Activated naive CD4-positive, alpha-beta T cell treated with anti-CD3 and anti-CD28 coated beads, Interleukin-2, amount 50 U/mL, for 72 hours (primary cell): ENCODE measurements at regions not wholly inside any gene's neighbourhood (a gene's known extent, or its start where the extent isn't known, plus 50 kb on each side); places are given as distances from the start of the nearest gene placed in this dataset.
"Not testable (repeated sequence)": the region's sequence is repeated elsewhere in the genome, so short reads cannot be mapped to it uniquely, and the experiment has no call there.

Experiments used
- ATAC-seq, 2 donors: fragments of 150-1000 bp; cut with Tn5 transposase; 2 replicates each; pipeline ENCODE4 v1.10.0; 2021; ENCODE audit warnings: mild to moderate bottlenecking in 2 of 2, moderate library complexity in 2 of 2
- DNase-seq, 2 donors: peaks; one replicate each; pipeline ENCODE4 v3.0.0; 2021 to 2022; ENCODE audit warnings: low spot score in 2 of 2
- H3K27ac Mint-ChIP-seq, 2 donors: one replicate each; pipeline ENCODE4 v1.8.0; 2022; ENCODE audit warnings: mild to moderate bottlenecking in 2 of 2, mixed read lengths in 2 of 2
- H3K36me3 Mint-ChIP-seq, 2 donors: one replicate each; pipeline ENCODE4 v1.8.0; 2022; ENCODE audit warnings: mixed read lengths in 2 of 2
- H3K9me3 Mint-ChIP-seq, 2 donors: one replicate each; pipeline ENCODE4 v1.8.0; 2022; ENCODE audit warnings: mixed read lengths in 2 of 2

DNA sequence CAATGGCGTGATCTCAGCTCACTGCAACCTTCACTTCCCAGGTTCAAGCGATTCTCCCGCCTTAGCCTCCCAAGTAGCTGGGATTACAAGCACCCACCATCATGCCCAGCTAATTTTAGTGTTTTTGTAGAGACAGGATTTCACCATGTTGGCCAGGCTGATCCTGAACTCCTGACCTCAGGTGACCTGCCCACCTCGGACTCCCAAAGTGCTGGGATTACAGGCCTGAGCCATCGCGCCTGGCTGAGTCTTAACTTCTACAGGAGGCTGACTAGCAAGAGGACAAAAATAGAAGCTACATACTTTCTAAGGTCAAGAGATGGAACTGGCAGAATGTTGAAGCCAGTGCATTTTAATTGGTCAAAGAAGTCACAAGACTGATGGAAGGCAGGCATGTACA is 2296.2 kb upstream of the RAG2 start:
- H3K27ac Mint-ChIP-seq, H3K36me3 Mint-ChIP-seq, ATAC-seq, DNase-seq: not testable (repeated sequence)
- peaks cover 17 to 24% of the 10 kb centered on the region in 2 donors for H3K9me3 Mint-ChIP-seq

- DNase-seq (no peak), ATAC-seq (no peak)
- peaks cover 10% of the 10 kb centered on the region in 2 donors for H3K9me3 Mint-ChIP-seq
- no peaks in the 10 kb centered on the region for H3K36me3 Mint-ChIP-seq
- no peak overlapping the region for H3K27ac Mint-ChIP-seq
Measured at GRCh38 chr11:38884145-38884865, 2286.3 kb upstream of the RAG2 start.

- ATAC-seq (no peak), DNase-seq (no peak)
- H3K27ac Mint-ChIP-seq = no peak overlapping the region
- H3K36me3 Mint-ChIP-seq = peaks cover 6 to 22% of the 10 kb centered on the region in 2 donors
- peaks cover 22 to 29% of the 10 kb centered on the region in 2 donors for H3K9me3 Mint-ChIP-seq
Measured at GRCh38 chr11:38867338-38867737, 2269.3 kb upstream of the RAG2 start.

DNA sequence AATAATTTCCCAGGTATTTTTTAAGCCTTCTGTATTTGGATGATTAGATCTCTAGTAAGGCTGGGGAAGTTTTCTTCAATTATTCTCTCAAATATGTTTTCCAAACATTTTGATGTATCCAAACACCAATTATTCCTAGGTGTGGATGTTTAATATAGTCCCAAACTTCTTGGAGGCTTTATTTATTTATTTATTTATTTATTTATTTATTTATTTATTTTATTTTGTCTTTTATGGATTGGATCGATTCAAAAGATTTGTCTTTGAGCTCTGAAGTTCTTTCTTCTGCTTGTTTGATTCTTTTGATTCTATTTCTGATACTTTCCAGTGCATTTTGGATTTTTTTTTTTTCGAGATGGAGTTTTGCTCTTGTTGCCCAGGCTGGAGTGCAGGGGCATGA is 2267.9 kb upstream of the RAG2 start:
- Mint-ChIP-seq H3K9me3 (peaks cover 28 to 37% of the 10 kb centered on the region in 2 donors), H3K27ac (no peak overlapping the region), H3K36me3 (peaks cover 6 to 22% of the 10 kb centered on the region in 2 donors)
- no peak for ATAC-seq
- no peak for DNase-seq

- DNase-seq (no peak), ATAC-seq (no peak)
- H3K9me3 Mint-ChIP-seq = peaks cover 24 to 31% of the 10 kb centered on the region in 2 donors
Measured at GRCh38 chr11:38842991-38843390, 2245.0 kb upstream of the RAG2 start.

GRCh38 chr11:38839071-38839470 is 2241.0 kb upstream of the RAG2 start:
- no peak for DNase-seq
- Mint-ChIP-seq H3K9me3 (peaks cover 14 to 17% of the 10 kb centered on the region in 2 donors), H3K36me3 (no peaks in the 10 kb centered on the region), H3K27ac (no peak overlapping the region)
- ATAC-seq = no peak

More at GRCh38 chr11:38842991-38843390, 2245.0 kb upstream of the RAG2 start:
- no peak overlapping the region for H3K27ac Mint-ChIP-seq
- H3K36me3 Mint-ChIP-seq = no peaks in the 10 kb centered on the region

- DNase-seq = no peak
- no peaks in the 10 kb centered on the region for H3K36me3 Mint-ChIP-seq
- no peak for ATAC-seq
- H3K27ac Mint-ChIP-seq = no peak overlapping the region
- peaks cover 12 to 15% of the 10 kb centered on the region in 2 donors for H3K9me3 Mint-ChIP-seq
Measured at GRCh38 chr11:38835966-38836365, 2237.9 kb upstream of the RAG2 start.

- Mint-ChIP-seq H3K36me3 (peaks cover 12 to 17% of the 10 kb centered on the region in 2 donors), H3K9me3 (peaks cover 40 to 48% of the 10 kb centered on the region in 2 donors), H3K27ac (no peak overlapping the region)
- DNase-seq = no peak
- no peak for ATAC-seq
Measured at GRCh38 chr11:38824573-38824972, 2226.5 kb upstream of the RAG2 start.

- ATAC-seq, DNase-seq, H3K36me3 Mint-ChIP-seq, H3K27ac Mint-ChIP-seq: not testable (repeated sequence)
- H3K9me3 Mint-ChIP-seq = peaks cover 37 to 43% of the 10 kb centered on the region in 2 donors
Measured at GRCh38 chr11:38821786-38822185, 2223.8 kb upstream of the RAG2 start.

DNA sequence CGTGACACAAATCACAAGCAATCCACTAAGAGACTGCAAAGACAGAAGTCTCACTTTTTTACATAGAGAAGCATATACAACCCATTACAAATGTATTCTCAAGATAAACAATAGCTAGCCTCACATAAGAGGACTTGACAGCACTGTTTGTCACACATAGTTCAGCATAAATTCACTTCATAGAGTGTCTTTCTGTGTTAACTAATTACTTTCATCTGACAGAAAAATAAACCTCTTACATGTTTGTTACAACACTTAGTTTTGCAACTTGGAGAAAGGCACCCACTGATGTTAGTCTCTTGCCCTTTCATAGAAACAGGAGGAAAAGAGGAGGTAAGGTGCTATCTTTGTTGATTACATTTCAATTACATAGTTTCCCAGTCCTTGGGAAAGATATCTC is 2221.9 kb upstream of the RAG2 start:
- Mint-ChIP-seq H3K27ac (no peak overlapping the region), H3K36me3 (peaks cover 0 to 6% of the 10 kb centered on the region in 2 donors), H3K9me3 (peaks cover 29 to 34% of the 10 kb centered on the region in 2 donors)
- no peak for ATAC-seq
- DNase-seq = no peak

GRCh38 chr11:38818720-38819119 is 2220.7 kb upstream of the RAG2 start:
- no peaks in the 10 kb centered on the region for H3K36me3 Mint-ChIP-seq
- H3K27ac Mint-ChIP-seq = no peak overlapping the region
- H3K9me3 Mint-ChIP-seq = peaks cover 23 to 25% of the 10 kb centered on the region in 2 donors
- DNase-seq = no peak
- ATAC-seq = no peak

GRCh38 chr11:38814670-38815069 is 2216.6 kb upstream of the RAG2 start:
- H3K27ac Mint-ChIP-seq = no peak overlapping the region
- no peak for ATAC-seq
- no peak for DNase-seq
- peaks cover 0 to 14% of the 10 kb centered on the region in 2 donors for H3K36me3 Mint-ChIP-seq
- peaks cover 27 to 36% of the 10 kb centered on the region in 2 donors for H3K9me3 Mint-ChIP-seq

- H3K36me3 Mint-ChIP-seq = peaks cover 0 to 14% of the 10 kb centered on the region in 2 donors
- ATAC-seq (no peak), DNase-seq (no peak)
- no peak overlapping the region for H3K27ac Mint-ChIP-seq
- peaks cover 23 to 25% of the 10 kb centered on the region in 2 donors for H3K9me3 Mint-ChIP-seq
Measured at GRCh38 chr11:38809521-38809920, 2211.5 kb upstream of the RAG2 start.

DNA sequence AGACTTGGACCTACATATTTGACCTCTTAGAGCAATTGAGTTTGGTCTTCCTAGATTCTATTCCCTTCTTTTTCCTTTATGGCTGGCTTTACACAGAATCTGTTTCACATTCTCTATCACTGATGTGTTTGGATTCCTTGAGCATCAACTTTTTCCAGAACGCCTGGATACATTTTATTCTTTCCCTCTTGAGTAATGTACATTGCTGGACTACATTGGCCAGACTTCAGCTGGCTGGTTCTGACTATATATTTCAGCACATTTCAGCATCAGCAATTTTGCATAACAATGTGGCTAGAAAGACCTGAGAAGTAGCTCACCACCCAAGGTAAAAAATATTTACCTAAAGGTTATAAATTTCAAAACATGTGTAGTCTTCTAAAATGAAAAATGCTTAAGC is 2198.2 kb upstream of the RAG2 start:
- DNase-seq = no peak
- no peak for ATAC-seq
- Mint-ChIP-seq H3K9me3 (peaks cover 5 to 10% of the 10 kb centered on the region in 2 donors), H3K27ac (no peak overlapping the region), H3K36me3 (no peaks in the 10 kb centered on the region)

DNA sequence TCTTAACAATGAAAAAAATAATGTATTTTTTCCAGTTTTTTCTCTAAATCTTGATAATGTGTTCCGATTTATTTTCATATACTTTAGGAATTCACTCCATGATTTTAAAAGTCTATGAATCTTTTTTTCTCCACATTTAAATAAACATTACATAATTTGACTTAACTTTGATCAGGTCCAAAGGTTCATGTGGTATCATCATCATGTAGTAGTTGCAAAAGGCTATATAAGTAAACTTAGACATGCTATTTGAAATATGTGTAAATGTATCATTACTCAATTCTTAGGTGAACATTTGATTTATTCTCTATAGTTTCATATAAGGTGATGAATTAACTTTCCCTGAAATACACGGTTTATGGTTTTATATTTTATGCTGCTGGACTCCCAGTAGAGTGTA is 2197.0 kb upstream of the RAG2 start:
- ATAC-seq = no peak
- Mint-ChIP-seq H3K9me3 (peaks cover 5 to 10% of the 10 kb centered on the region in 2 donors), H3K36me3 (no peaks in the 10 kb centered on the region), H3K27ac (no peak overlapping the region)
- no peak for DNase-seq

GRCh38 chr11:38791346-38791961 is 2193.4 kb upstream of the RAG2 start:
- ATAC-seq (no peak), DNase-seq (peak in 1 of 2 donors; percentile 23)

DNA sequence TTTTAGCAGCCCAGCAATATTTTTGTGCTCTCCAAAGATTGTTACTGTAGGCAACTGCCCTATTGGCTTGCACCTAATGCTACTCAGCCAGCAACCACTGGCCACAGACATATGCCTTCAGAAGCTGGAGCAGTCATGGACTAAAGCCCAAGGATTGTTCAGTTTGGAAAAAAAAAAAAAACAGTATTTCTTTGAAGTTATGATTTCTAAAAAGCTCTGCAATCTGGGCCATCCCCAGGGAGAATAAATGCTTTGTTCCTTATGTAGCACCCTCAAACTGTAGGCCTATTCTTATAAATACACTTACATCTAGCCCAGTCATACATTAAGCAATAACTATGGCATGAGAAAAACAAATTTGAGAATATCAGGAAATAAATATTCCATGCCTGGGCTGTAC is 2190.5 kb upstream of the RAG2 start:
- no peak for DNase-seq
- Mint-ChIP-seq H3K27ac (no peak overlapping the region), H3K36me3 (no peaks in the 10 kb centered on the region), H3K9me3 (peaks cover 0 to 10% of the 10 kb centered on the region in 2 donors)
- ATAC-seq = no peak

More at GRCh38 chr11:38791346-38791961, 2193.4 kb upstream of the RAG2 start:
- H3K9me3 Mint-ChIP-seq = peaks cover 0 to 7% of the 10 kb centered on the region in 2 donors
- no peak overlapping the region for H3K27ac Mint-ChIP-seq
- H3K36me3 Mint-ChIP-seq = no peaks in the 10 kb centered on the region

- no peaks in the 10 kb centered on the region for H3K36me3 Mint-ChIP-seq
- ATAC-seq (no peak), DNase-seq (no peak)
- H3K27ac Mint-ChIP-seq = no peak overlapping the region
- peaks cover 12 to 20% of the 10 kb centered on the region in 2 donors for H3K9me3 Mint-ChIP-seq
Measured at GRCh38 chr11:38784164-38784563, 2186.1 kb upstream of the RAG2 start.
